CD4-positive, alpha-beta T cell treated with Interleukin-17A for 1 hour (primary cell): ENCODE measurements at regions not wholly inside any gene's neighbourhood (a gene's known extent, or its start where the extent isn't known, plus 50 kb on each side); places are given as distances from the start of the nearest gene placed in this dataset.
"Not testable (repeated sequence)": the region's sequence is repeated elsewhere in the genome, so short reads cannot be mapped to it uniquely, and the experiment has no call there.

ENCODE experiments used
- DNase-seq: peaks from one replicate; pipeline ENCODE4 v3.0.0-alpha.2; 2020

DNA sequence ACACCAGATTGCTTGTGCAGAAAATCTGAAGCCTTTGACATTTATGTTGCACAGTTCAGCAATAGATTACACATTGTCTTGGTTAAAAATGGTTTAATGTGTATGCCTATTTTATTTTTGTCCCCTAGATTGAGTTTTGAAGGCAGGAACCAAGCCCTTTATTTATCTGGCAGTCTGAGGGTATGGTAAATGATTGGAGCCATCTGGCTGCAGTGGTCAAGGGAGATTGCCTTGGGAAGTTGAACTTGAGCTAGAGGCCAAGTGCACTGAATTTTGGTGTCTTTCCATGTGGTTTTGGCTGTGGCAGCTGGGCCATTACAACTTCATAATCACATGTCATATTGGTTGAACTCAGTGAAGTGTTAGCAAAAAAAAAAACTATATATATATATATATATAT is 248.7 kb upstream of the C2CD4B start:
- DNase-seq: no peak

DNA sequence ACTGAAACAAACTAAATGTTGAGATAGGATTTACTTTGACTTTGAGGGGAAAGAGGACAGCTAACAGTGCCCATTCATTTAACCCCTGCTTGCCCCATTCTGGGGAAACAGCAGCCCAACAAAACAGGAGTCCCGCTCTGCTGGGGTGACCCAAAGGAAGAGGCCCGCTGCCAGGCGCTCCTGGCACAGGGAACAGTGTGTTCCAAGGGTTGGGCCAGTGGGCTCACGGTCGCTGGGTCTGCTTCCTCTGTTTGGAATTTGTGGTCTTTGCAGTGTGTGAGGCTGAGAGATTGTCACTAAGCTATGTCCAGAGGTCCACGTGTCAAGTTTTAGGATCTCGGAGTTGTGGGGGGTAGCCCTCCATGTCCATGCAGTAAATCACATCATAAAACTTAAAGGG is 250.4 kb upstream of the C2CD4B start:
- no peak for DNase-seq

DNA sequence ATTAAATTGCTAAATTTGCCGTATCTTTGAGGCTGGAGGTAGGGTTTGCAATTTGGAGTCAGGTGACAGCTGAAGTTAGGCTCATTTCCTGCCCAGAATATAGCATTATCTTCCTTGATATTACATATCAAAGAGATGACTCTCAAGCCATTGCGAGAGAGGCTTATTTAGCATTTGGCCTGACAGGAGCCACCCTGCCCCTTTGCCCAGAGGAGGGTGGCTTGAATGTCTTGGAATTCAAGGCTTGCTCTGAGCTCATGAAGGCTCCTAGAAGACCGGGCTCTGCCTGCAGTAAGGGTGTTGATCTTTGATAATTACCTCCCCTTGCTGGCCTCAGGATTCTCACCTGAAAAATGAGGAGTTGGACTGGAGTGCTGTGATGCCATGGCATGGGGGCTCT is 251.4 kb upstream of the C2CD4B start:
- no peak for DNase-seq

GRCh38 chr15:62417439-62417838 is 252.4 kb upstream of the C2CD4B start:
- DNase-seq: no peak

- DNase-seq: not testable (repeated sequence)
These were observed 253.4 kb upstream of the C2CD4B start for GRCh38 chr15:62418496-62418895.

GRCh38 chr15:62419192-62419591 is 254.1 kb upstream of the C2CD4B start:
- DNase-seq: no peak

GRCh38 chr15:62420371-62420770 is 255.3 kb upstream of the C2CD4B start:
- DNase-seq: not testable (repeated sequence)

DNA sequence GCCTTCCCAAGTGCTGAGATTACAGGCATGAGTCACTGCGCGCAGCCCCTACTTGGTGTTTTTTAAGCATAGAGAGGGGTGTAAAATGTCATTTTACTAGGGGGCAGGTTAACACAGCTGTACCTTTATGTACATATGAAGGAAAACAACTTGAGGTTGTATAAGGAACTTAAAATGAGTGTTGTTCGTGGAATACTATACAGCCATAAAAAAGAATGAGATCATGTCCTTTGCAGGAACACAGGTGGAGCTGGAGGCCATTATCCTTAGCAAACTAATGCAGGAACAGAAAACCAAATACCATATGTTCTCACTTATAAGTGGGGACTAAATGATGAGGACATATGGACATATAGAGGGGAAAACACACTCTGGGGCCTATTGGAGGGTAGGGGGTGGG is 256.2 kb upstream of the C2CD4B start:
- no peak for DNase-seq

GRCh38 chr15:62426387-62426956 is 261.4 kb upstream of the C2CD4B start:
- DNase-seq: no peak

DNA sequence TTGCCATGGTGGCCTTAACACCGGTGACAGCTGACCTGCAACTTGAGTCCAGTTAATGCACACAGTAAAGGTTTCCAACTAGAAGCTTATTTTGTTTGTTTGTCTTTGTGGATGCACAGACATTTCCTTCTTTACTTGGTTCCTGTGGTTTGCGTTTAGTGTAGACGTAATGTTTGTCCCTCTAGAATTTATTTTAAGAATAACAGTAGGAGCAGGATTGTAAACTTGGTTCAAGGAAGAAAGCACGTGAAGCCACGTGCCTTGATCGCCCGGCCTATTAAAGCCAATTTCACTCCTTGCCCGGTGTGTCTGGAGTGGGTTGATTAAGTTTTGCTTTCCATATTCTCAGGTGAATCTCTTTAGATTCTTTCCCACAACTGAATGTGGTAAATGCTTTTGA is 263.2 kb upstream of the C2CD4B start:
- no peak for DNase-seq

- DNase-seq: no peak
These were observed 263.9 kb upstream of the C2CD4B start for GRCh38 chr15:62428851-62429598.

DNA sequence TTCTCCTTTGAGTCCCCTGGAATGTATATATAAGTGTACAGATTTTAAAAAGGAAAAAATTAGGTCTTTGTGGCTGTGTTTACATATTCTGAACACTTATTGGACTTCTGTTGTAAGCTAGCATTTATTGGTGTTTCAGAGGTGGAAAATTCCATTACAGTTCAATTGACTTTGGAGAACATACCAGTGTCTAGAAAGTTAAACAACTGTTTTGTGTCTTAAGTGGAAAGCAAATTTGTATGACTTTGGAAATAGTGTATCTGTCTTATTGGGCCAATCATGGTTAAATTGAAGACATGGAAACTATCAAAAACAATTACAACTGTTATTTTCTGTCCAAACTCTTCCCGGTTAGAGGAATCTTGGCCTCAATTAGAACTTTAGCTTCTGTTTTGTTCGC is 265.0 kb upstream of the C2CD4B start:
- DNase-seq: no peak

GRCh38 chr15:62430552-62430951 is 265.5 kb upstream of the C2CD4B start:
- DNase-seq: no peak

GRCh38 chr15:62431008-62431797 is 266.1 kb upstream of the C2CD4B start:
- DNase-seq: no peak

- no peak for DNase-seq
These were observed 266.7 kb upstream of the C2CD4B start for GRCh38 chr15:62431817-62432216.

GRCh38 chr15:62432702-62433398 is 267.8 kb upstream of the C2CD4B start:
- DNase-seq: no peak

- no peak for DNase-seq
These were observed 271.1 kb upstream of the C2CD4B start for GRCh38 chr15:62436235-62436634.

DNA sequence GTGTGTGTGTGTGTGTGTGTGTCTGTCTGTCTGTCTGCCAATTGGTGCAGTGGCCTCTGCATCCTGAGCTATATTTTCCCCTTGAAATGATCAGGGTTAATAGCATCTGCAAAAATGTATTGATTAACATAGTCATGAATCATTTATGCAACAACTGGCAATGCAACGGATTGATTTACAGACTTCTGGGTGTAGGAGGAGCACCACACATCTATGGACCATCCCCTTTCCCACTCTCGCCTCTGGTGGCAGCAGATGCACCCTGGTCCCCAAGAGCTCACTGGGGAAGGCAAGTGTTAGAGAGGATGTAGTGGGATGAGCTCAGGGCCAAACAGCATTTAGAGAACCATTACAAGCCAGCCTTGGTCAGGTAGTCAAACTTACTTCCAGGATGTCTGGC is 272.7 kb upstream of the C2CD4B start:
- no peak for DNase-seq

GRCh38 chr15:62439543-62440016 is 274.5 kb upstream of the C2CD4B start:
- no peak for DNase-seq

GRCh38 chr15:62440362-62441105 is 275.4 kb upstream of the C2CD4B start:
- DNase-seq: no peak

GRCh38 chr15:62444104-62445022 is 279.3 kb upstream of the C2CD4B start:
- DNase-seq: no peak
